Prostate gland (tissue), 2 donors: ENCODE measurements at regions not wholly inside any gene's neighbourhood (a gene's known extent, or its start where the extent isn't known, plus 50 kb on each side); places are given as distances from the start of the nearest gene placed in this dataset.

Experiments
- DNase-seq: peaks from one replicate; pipeline ENCODE4 v3.0.0-alpha.2; 2019; ENCODE audit warnings: low spot score
- H3K27ac ChIP-seq, 2 donors: fragments of 200-600 bp; sonication (generic); 2 replicates each; pipeline ENCODE4 v1.5.1; 2017 to 2019
- H3K27me3 ChIP-seq: fragments of 200-600 bp; sonication (generic); replicated peaks from 2 replicates; pipeline ENCODE4 v1.5.1; 2019; ENCODE audit not compliant: insufficient read depth
- H3K36me3 ChIP-seq, 2 donors: fragments of 200-600 bp; sonication (generic); 1 replicate in 1 of 2; 2 replicates in 1 of 2; pipeline versions ENCODE4 v1.5.1 to v1.8.1; 2017 to 2019
- H3K4me1 ChIP-seq: fragments of 200-600 bp; sonication (generic); replicated peaks from 2 replicates; pipeline ENCODE4 v1.5.1; 2019
- H3K4me3 ChIP-seq, 2 donors: fragments of 200-600 bp; sonication (generic); 2 replicates each; pipeline ENCODE4 v1.5.1; 2017 to 2019
- H3K9me3 ChIP-seq: fragments of 200-600 bp; sonication (generic); 2 replicates; pipeline ENCODE4 v1.5.1; 2017
- POLR2A ChIP-seq: fragments of 450-650 bp; IDR thresholded peaks from one replicate; pipeline ENCODE4 v1.6.1; 2016; ENCODE audit warnings: antibody characterized with exemption, mild to moderate bottlenecking
- POLR2AphosphoS5 ChIP-seq: sonication (generic); formaldehyde crosslinking; IDR thresholded peaks from one replicate; pipeline ENCODE4 v1.6.1; 2017; ENCODE audit warnings: antibody characterized with exemption
- WGBS: methylation state at CpG from one replicate; pipeline ENCODE4 v1.1.5; 2018; 5-methylcytosine and 5-hydroxymethylcytosine counted together
- intact Hi-C: fragments of 100-400 bp; cut with DNase I; formaldehyde crosslinking; loops from one replicate; pipeline ENCODE4 v1.14.2; 2022
- small RNA-seq, 2 donors: library from RNA; depleted of rRNA; stranded (forward); fragments of <200 nt; gene quantifications; one replicate each; pipeline ENCODE3, GENCODE V24; 2016
- TF ChIP-seq, protein P1 (sequence below), 4 experiments: fragments of 200-600 bp in 2 of 4; fragments of 450-650 bp in 2 of 4; sonication (generic) in 2 of 4; IDR thresholded peaks; 1 replicate in 3 of 4; 2 replicates in 1 of 4; pipeline ENCODE4 v1.5.1; 2016 to 2019; ENCODE audit warnings: antibody characterized with exemption in 4 of 4, mild to moderate bottlenecking in 2 of 4, moderate library complexity in 2 of 4

- Histone ChIP-seq H3K4me3 (no peak overlapping the region), H3K9me3 (no peaks in the 10 kb centered on the region), H3K27me3 (no peaks in the 10 kb centered on the region), H3K4me1 (no peaks in the 10 kb centered on the region), H3K36me3 (no peaks in the 10 kb centered on the region), H3K27ac (no peak overlapping the region)
- 43% methylated on average over 6 of the region's 6 CpGs for WGBS
- intact Hi-C loops, result no loop called here
- TF ChIP-seq POLR2A (no peak), POLR2AphosphoS5 (no peak)
- TF ChIP-seq, protein P1, sequence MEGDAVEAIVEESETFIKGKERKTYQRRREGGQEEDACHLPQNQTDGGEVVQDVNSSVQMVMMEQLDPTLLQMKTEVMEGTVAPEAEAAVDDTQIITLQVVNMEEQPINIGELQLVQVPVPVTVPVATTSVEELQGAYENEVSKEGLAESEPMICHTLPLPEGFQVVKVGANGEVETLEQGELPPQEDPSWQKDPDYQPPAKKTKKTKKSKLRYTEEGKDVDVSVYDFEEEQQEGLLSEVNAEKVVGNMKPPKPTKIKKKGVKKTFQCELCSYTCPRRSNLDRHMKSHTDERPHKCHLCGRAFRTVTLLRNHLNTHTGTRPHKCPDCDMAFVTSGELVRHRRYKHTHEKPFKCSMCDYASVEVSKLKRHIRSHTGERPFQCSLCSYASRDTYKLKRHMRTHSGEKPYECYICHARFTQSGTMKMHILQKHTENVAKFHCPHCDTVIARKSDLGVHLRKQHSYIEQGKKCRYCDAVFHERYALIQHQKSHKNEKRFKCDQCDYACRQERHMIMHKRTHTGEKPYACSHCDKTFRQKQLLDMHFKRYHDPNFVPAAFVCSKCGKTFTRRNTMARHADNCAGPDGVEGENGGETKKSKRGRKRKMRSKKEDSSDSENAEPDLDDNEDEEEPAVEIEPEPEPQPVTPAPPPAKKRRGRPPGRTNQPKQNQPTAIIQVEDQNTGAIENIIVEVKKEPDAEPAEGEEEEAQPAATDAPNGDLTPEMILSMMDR (IDR thresholded peaks at IDR 0.05), result no peak
- no peak for DNase-seq
Observed at GRCh38 chr14:35234012-35234805, 58.0 kb upstream of the PSMA6 start.

GRCh38 chr14:35235840-35236239 lies 56.3 kb upstream of the PSMA6 start:
- no peaks in the 10 kb centered on the region for H3K9me3 ChIP-seq
- H3K36me3 ChIP-seq, result no peaks in the 10 kb centered on the region
- DNase-seq, result no peak
- H3K27ac ChIP-seq, result no peak overlapping the region
- no peak for TF ChIP-seq POLR2AphosphoS5
- TF ChIP-seq, protein P1 (IDR thresholded peaks at IDR 0.05), result no peak
- no peak for TF ChIP-seq POLR2A
- intact Hi-C loops, result no loop called here
- 75% methylated on average over 3 of the region's 3 CpGs for WGBS
- no peaks in the 10 kb centered on the region for H3K27me3 ChIP-seq
- H3K4me1 ChIP-seq, result no peaks in the 10 kb centered on the region
- H3K4me3 ChIP-seq, result no peak overlapping the region

DNA sequence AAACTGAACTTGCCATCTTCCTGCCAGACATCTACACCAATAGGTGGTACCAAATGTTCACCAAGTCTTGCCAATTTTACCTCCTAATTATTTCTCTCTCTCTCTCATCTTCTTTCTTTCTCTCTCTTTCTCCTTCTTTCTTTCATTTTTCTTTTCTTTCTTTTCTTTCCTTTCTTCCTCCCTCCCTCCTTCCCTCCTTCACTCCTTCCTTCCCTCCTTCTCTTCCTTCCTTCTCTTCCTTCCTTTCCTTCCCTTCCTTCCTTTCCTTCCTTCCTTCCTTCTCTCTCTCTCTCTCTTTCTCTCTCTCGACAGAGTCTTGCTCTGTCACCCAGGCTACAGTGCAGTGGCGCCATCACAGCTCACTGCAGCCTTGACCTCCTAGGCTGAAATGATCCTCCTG lies 55.4 kb upstream of the PSMA6 start:
- intact Hi-C loops, result no loop called here
- DNase-seq, result no peak
- WGBS, result 100% methylated on average over 2 of the region's 2 CpGs
- TF ChIP-seq POLR2AphosphoS5 (no peak), POLR2A (no peak)
- TF ChIP-seq, protein P1 (IDR thresholded peaks at IDR 0.05), result no peak
- Histone ChIP-seq H3K36me3 (no peaks in the 10 kb centered on the region), H3K4me1 (no peaks in the 10 kb centered on the region), H3K27me3 (no peaks in the 10 kb centered on the region), H3K4me3 (no peak overlapping the region), H3K27ac (no peak overlapping the region), H3K9me3 (no peaks in the 10 kb centered on the region)

DNA sequence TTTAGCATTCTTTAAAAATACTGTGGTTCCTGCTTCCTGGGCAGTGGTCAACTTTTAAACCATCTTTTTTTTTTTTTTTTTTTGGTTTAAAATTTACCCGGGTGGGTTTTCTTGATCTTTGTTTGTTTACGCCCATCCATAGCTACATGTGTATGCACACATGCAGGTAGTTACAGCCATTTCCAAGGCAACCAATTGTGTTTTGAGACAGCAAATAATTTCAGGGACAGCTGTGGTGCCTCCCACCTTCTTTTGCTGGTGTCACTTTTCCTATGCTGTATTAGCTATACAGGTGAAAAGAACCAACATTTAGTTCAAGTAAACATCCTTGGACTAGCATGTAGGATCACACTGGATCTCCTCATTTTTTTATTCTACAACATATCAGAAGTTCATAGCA lies 52.0 kb upstream of the PSMA6 start:
- 68% methylated on average over 2 of the region's 2 CpGs for WGBS
- no peak for DNase-seq
- Histone ChIP-seq H3K27me3 (no peaks in the 10 kb centered on the region), H3K4me1 (no peaks in the 10 kb centered on the region), H3K36me3 (no peaks in the 10 kb centered on the region), H3K4me3 (no peak overlapping the region), H3K9me3 (no peaks in the 10 kb centered on the region), H3K27ac (no peak overlapping the region)
- no peak for TF ChIP-seq POLR2AphosphoS5
- no peak for TF ChIP-seq POLR2A
- TF ChIP-seq, protein P1 (IDR thresholded peaks at IDR 0.05), result no peak
- intact Hi-C loops, result no loop called here

Small RNAs in the stretch of these regions (small RNA-seq; reads per million reads assigned to genes)
- 0 reads per million in 2 donors for gene MRPL57P8
